ENCODE measurements at regions not wholly inside any gene's neighbourhood (a gene's known extent, or its start where the extent isn't known, plus 50 kb on each side); places are given as distances from the start of the nearest gene placed in this dataset.

- TF ChIP-seq ZNF501 (CRISPR knock-in tag; IDR thresholded peaks at IDR 0.05): no peak
Measured at GRCh38 chr5:158172005-158172404, 313.1 kb upstream of the CLINT1 start (continued).

- Histone ChIP-seq H3K9me3 (ENCODE audit: low read length) (no peaks in the 10 kb centered on the region), H3K4me1 (ENCODE audit: insufficient read depth, low read length) (no peaks in the 10 kb centered on the region), H3K4me3 (replicated peaks in 1 of 3; ENCODE audit: insufficient read depth in 1 of 3, low read depth in 2 of 3, low read length in 3 of 3) (no peak overlapping the region), H2AFZ (ENCODE audit: low read length) (no peak overlapping the region), H3K9ac (ENCODE audit: insufficient read depth, low read depth, low read length) (no peak overlapping the region), H3K27ac (ENCODE audit: extremely low read length, insufficient read depth, low read length) (no peak overlapping the region), H3K79me2 (ENCODE audit: insufficient read depth, low read length) (no peaks in the 10 kb centered on the region), H4K20me1 (ENCODE audit: insufficient read depth, low read length) (no peaks in the 10 kb centered on the region), H3K4me2 (ENCODE audit: low read depth, low read length) (no peak overlapping the region), H3K36me3 (replicated peaks in 1 of 2; ENCODE audit: control insufficient read depth in 1 of 2, insufficient read depth in 2 of 2, low read length in 2 of 2) (no peaks in the 10 kb centered on the region), H3K27me3 (ENCODE audit: control insufficient read depth in 1 of 2, insufficient read depth in 2 of 2, low read length in 2 of 2) (no peaks in the 10 kb centered on the region)
- ChIA-PET CTCF (ENCODE audit: low intra/inter-chr PET ratio, low total read pairs) (no interaction called here), POLR2A (no interaction called here)
- intact Hi-C loops (cut with micrococcal nuclease; ENCODE audit: unreplicated experiment): loop anchor here (10.0 kb wide), 1 partner anchor 964 kb away; no protein-coding TSS in a partner anchor
- in situ Hi-C loops (cut with HindIII; ENCODE audit: extremely low pct_ligation_motif_present, low pct_unique_long_range_greater_than_20kb): loop anchor here (5.0 to 10.0 kb wide), 2 partner anchors 524 to 937 kb away; no protein-coding TSS in a partner anchor
- ATAC-seq (no peak), DNase-seq (ENCODE audit: low spot score) (no peak), FAIRE-seq (no peak)
- 23% methylated on average over 2 of the region's 2 CpGs for WGBS (ENCODE audit: low lambda C conversion rate)
- BruUV-seq (replicated peaks): no TSS peak
- TF ChIP-seq CBX1 (IDR thresholded peaks at IDR 0.05; ENCODE audit: low read depth) (no peak), SP5 (CRISPR knock-in tag; IDR thresholded peaks at IDR 0.05; ENCODE audit: borderline replicate concordance, low read depth) (no peak), RNF2 (conservative IDR thresholded peaks at IDR 0.05; ENCODE audit: low read depth) (no peak), ZNF281 (CRISPR knock-in tag; IDR thresholded peaks at IDR 0.05; ENCODE audit: borderline replicate concordance) (no peak), MEIS1 (CRISPR knock-in tag; IDR thresholded peaks at IDR 0.05; ENCODE audit: borderline replicate concordance) (no peak), ZSCAN30 (CRISPR knock-in tag; IDR thresholded peaks at IDR 0.05) (no peak), ZNF768 (CRISPR knock-in tag; IDR thresholded peaks at IDR 0.05) (no peak), ZNF143 (CRISPR knock-in tag; IDR thresholded peaks at IDR 0.05) (no peak), JDP2 (CRISPR knock-in tag; IDR thresholded peaks at IDR 0.05; ENCODE audit: borderline replicate concordance) (no peak), ZNF558 (CRISPR knock-in tag; IDR thresholded peaks at IDR 0.05; ENCODE audit: borderline replicate concordance) (no peak), KAT2B (IDR thresholded peaks at IDR 0.05; ENCODE audit: borderline replicate concordance, low read depth, low read length) (no peak), TARDBP (CRISPR knock-in tag; IDR thresholded peaks at IDR 0.05) (no peak)
- TF ChIP-seq, protein P1, sequence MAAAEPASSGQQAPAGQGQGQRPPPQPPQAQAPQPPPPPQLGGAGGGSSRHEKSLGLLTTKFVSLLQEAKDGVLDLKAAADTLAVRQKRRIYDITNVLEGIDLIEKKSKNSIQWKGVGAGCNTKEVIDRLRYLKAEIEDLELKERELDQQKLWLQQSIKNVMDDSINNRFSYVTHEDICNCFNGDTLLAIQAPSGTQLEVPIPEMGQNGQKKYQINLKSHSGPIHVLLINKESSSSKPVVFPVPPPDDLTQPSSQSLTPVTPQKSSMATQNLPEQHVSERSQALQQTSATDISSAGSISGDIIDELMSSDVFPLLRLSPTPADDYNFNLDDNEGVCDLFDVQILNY (CRISPR knock-in tag; conservative IDR thresholded peaks at IDR 0.05): no peak
- TF ChIP-seq, protein P2, sequence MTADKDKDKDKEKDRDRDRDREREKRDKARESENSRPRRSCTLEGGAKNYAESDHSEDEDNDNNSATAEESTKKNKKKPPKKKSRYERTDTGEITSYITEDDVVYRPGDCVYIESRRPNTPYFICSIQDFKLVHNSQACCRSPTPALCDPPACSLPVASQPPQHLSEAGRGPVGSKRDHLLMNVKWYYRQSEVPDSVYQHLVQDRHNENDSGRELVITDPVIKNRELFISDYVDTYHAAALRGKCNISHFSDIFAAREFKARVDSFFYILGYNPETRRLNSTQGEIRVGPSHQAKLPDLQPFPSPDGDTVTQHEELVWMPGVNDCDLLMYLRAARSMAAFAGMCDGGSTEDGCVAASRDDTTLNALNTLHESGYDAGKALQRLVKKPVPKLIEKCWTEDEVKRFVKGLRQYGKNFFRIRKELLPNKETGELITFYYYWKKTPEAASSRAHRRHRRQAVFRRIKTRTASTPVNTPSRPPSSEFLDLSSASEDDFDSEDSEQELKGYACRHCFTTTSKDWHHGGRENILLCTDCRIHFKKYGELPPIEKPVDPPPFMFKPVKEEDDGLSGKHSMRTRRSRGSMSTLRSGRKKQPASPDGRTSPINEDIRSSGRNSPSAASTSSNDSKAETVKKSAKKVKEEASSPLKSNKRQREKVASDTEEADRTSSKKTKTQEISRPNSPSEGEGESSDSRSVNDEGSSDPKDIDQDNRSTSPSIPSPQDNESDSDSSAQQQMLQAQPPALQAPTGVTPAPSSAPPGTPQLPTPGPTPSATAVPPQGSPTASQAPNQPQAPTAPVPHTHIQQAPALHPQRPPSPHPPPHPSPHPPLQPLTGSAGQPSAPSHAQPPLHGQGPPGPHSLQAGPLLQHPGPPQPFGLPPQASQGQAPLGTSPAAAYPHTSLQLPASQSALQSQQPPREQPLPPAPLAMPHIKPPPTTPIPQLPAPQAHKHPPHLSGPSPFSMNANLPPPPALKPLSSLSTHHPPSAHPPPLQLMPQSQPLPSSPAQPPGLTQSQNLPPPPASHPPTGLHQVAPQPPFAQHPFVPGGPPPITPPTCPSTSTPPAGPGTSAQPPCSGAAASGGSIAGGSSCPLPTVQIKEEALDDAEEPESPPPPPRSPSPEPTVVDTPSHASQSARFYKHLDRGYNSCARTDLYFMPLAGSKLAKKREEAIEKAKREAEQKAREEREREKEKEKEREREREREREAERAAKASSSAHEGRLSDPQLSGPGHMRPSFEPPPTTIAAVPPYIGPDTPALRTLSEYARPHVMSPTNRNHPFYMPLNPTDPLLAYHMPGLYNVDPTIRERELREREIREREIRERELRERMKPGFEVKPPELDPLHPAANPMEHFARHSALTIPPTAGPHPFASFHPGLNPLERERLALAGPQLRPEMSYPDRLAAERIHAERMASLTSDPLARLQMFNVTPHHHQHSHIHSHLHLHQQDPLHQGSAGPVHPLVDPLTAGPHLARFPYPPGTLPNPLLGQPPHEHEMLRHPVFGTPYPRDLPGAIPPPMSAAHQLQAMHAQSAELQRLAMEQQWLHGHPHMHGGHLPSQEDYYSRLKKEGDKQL (CRISPR knock-in tag; IDR thresholded peaks at IDR 0.05; ENCODE audit: low read depth): no peak
- TF ChIP-seq, protein P3, sequence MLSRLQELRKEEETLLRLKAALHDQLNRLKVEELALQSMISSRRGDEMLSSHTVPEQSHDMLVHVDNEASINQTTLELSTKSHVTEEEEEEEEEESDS (CRISPR knock-in tag; IDR thresholded peaks at IDR 0.05; ENCODE audit: borderline replicate concordance): no peak
Measured at GRCh38 chr5:158170534-158170933, 311.6 kb upstream of the CLINT1 start.
